Lung (tissue), 11 donors: ENCODE measurements at regions not wholly inside any gene's neighbourhood (a gene's known extent, or its start where the extent isn't known, plus 50 kb on each side); places are given as distances from the start of the nearest gene placed in this dataset.

Experiments used
- ATAC-seq: fragments of 200-7000 bp; cut with Tn5 transposase; one replicate; pipeline ENCODE4 v1.9.1; 2020; ENCODE audit warnings: moderate number of reproducible peaks; ENCODE audit not compliant: insufficient read depth, low FRiP score
- DNase-seq, 3 donors: peaks; one replicate each; pipeline ENCODE4 v3.0.0-alpha.2; 2013 to 2017
- H3K27ac ChIP-seq, 2 donors: one replicate each; pipeline ENCODE4 v1.5.1; 2013; ENCODE audit warnings: mild to moderate bottlenecking in 2 of 2, moderate library complexity in 2 of 2, control low read depth in 1 of 2, inconsistent platforms in 1 of 2, low read depth in 1 of 2, low read length in 1 of 2
- H3K27me3 ChIP-seq, 3 donors: one replicate each; pipeline ENCODE4 v1.5.1; 2013; ENCODE audit warnings: low read length in 2 of 3; ENCODE audit not compliant: control insufficient read depth in 3 of 3, insufficient read depth in 3 of 3
- H3K36me3 ChIP-seq, 4 donors: one replicate each; pipeline ENCODE4 v1.5.1; 2013; ENCODE audit warnings: low read length in 4 of 4, mild to moderate bottlenecking in 1 of 4, moderate library complexity in 1 of 4; ENCODE audit not compliant: control insufficient read depth in 4 of 4, insufficient read depth in 4 of 4
- H3K4me1 ChIP-seq, 5 donors: one replicate each; pipeline ENCODE4 v1.5.1; 2013; ENCODE audit warnings: low read length in 5 of 5, mild to moderate bottlenecking in 2 of 5, moderate library complexity in 1 of 5; ENCODE audit not compliant: control insufficient read depth in 5 of 5, insufficient read depth in 5 of 5
- H3K4me3 ChIP-seq: one replicate; pipeline ENCODE4 v1.5.1; 2013; ENCODE audit warnings: mild to moderate bottlenecking, control low read depth, moderate library complexity
- H3K9ac ChIP-seq, 2 donors: one replicate each; pipeline ENCODE4 v1.5.1; 2013; ENCODE audit warnings: low read length in 2 of 2, control low read depth in 1 of 2; ENCODE audit not compliant: insufficient read depth in 1 of 2
- H3K9me3 ChIP-seq, 4 donors: one replicate each; pipeline ENCODE4 v1.5.1; 2013; ENCODE audit warnings: low read length in 3 of 4, mild to moderate bottlenecking in 1 of 4, moderate library complexity in 1 of 4; ENCODE audit not compliant: control insufficient read depth in 4 of 4, insufficient read depth in 3 of 4
- CTCF ChIP-seq: IDR thresholded peaks from 2 replicates; pipeline ENCODE4 v1.5.1; 2012; ENCODE audit warnings: mild to moderate bottlenecking; ENCODE audit errors: control extremely low read depth, extremely low read depth
- WGBS, 2 donors: extraction: QIAGEN DNeasy Blood & Tissue Kit; methylation state at CpG; one replicate each; pipeline ENCODE4 v1.1.7; 2013; 5-methylcytosine and 5-hydroxymethylcytosine counted together
- donor health status: control.
- donor health status: control.
- donor health status: Bipolar disorder and iron deficiency.
- donor health status: healthy.
- donor health status: DM: yes; HTN: yes; CAD: no.

- WGBS, 2 donors, result 91 to 95% methylated on average over 1 of the region's 1 CpG
- DNase-seq, result no peak
These were observed 228.7 kb upstream of the ZNF385D start for GRCh38 chr3:21979706-21980105.

GRCh38 chr3:21989341-21990042 is 238.5 kb upstream of the ZNF385D start:
- H3K27ac ChIP-seq, result no peak overlapping the region
- no peak overlapping the region for H3K4me3 ChIP-seq
- H3K4me1 ChIP-seq, result peaks cover 0 to 10% (median 0%) of the 10 kb centered on the region in 5 donors
- H3K9me3 ChIP-seq, result peaks cover 0 to 2% (median 0%) of the 10 kb centered on the region in 4 donors
- no peak for TF ChIP-seq CTCF
- ATAC-seq (no peak), DNase-seq (peak in 2 of 3 donors; percentile 24 to 28)
- no peaks in the 10 kb centered on the region for H3K36me3 ChIP-seq
- H3K27me3 ChIP-seq, result no peaks in the 10 kb centered on the region
- H3K9ac ChIP-seq, result no peak overlapping the region
- WGBS, 2 donors, result 77 to 84% methylated on average over 5 of the region's 5 CpGs

More at GRCh38 chr3:21979706-21980105, 228.7 kb upstream of the ZNF385D start:
- H3K27me3 ChIP-seq, result no peaks in the 10 kb centered on the region
- TF ChIP-seq CTCF, result no peak
- no peak overlapping the region for H3K4me3 ChIP-seq
- no peak for ATAC-seq
- no peak overlapping the region for H3K9ac ChIP-seq
- no peaks in the 10 kb centered on the region for H3K4me1 ChIP-seq
- no peaks in the 10 kb centered on the region for H3K9me3 ChIP-seq
- no peak overlapping the region for H3K27ac ChIP-seq
- no peaks in the 10 kb centered on the region for H3K36me3 ChIP-seq

- ATAC-seq, result no peak
- TF ChIP-seq CTCF, result no peak
These were observed 240.1 kb upstream of the ZNF385D start for GRCh38 chr3:21991061-21991460.

More at GRCh38 chr3:21991061-21991460, 240.1 kb upstream of the ZNF385D start:
- DNase-seq, result peak in 2 of 3 donors; percentile 22 to 58
- WGBS, 2 donors, result 64 to 79% methylated on average over 3 of the region's 3 CpGs
- Histone ChIP-seq H3K36me3 (no peaks in the 10 kb centered on the region), H3K9ac (no peak overlapping the region), H3K9me3 (peaks cover 0 to 2% (median under 1%) of the 10 kb centered on the region in 4 donors), H3K27ac (no peak overlapping the region), H3K4me3 (no peak overlapping the region), H3K4me1 (peaks cover 0 to 10% (median 0%) of the 10 kb centered on the region in 5 donors), H3K27me3 (no peaks in the 10 kb centered on the region)
